Endothelial cell of umbilical vein (primary cell): ENCODE measurements at regions not wholly inside any gene's neighbourhood (a gene's known extent, or its start where the extent isn't known, plus 50 kb on each side); places are given as distances from the start of the nearest gene placed in this dataset.

ENCODE experiments used
- BruUV-seq: library from RNA; stranded (reverse); fragments of 400-500 nt; replicated peaks from 2 replicates; lab custom pipeline; 2021; lab: Mats Ljungman, UMichigan
- CTCF ChIA-PET: fragments of 300-600, 350-600 bp; sonication (Branson Sonifier 250); formaldehyde crosslinking; loops from one replicate; lab custom pipeline; 2021; ENCODE audit warnings: antibody characterized with exemption, inconsistent platforms; lab: Charles Lee
- POLR2A ChIA-PET: fragments of 300-600, 350-600 bp; sonication (Branson Sonifier 250); formaldehyde crosslinking; loops from one replicate; lab custom pipeline; 2021; ENCODE audit warnings: antibody characterized with exemption, inconsistent platforms; lab: Charles Lee
- DNase-seq: peaks from one replicate; pipeline ENCODE4 v3.0.0-alpha.2; 2011; ENCODE audit warnings: low read depth, low spot score
- FAIRE-seq: peaks from 2 replicates; lab custom pipeline; 2011; peaks lifted over from hg19 to GRCh38; lab: Jason Lieb, UNC
- H2AFZ ChIP-seq: 2 replicates; pipeline ENCODE4 v1.6.0; 2012; ENCODE audit warnings: low read depth, low read length, control low read depth, inconsistent platforms
- H3K27ac ChIP-seq: 2 replicates; pipeline ENCODE4 v1.5.1; 2011; ENCODE audit warnings: low read depth, mild to moderate bottlenecking, control low read depth, low read length, moderate library complexity; ENCODE audit not compliant: insufficient read depth
- H3K27me3 ChIP-seq, 2 experiments: 2 replicates each; pipeline versions ENCODE4 v1.6.0 to v1.6.1; 2011; ENCODE audit warnings: low read length in 2 of 2, mixed read lengths in 1 of 2; ENCODE audit not compliant: control insufficient read depth in 2 of 2, insufficient read depth in 2 of 2
- H3K36me3 ChIP-seq, 2 experiments: 2 replicates in 1 of 2; 3 replicates in 1 of 2; pipeline ENCODE4 v1.5.1; 2011; ENCODE audit warnings: low read length in 2 of 2, mild to moderate bottlenecking in 1 of 2, moderate library complexity in 1 of 2; ENCODE audit not compliant: control insufficient read depth in 2 of 2, insufficient read depth in 2 of 2; ENCODE audit errors: extremely low read depth in 1 of 2
- H3K4me1 ChIP-seq: 3 replicates; pipeline ENCODE4 v1.5.1; 2011; ENCODE audit warnings: mild to moderate bottlenecking, low read length; ENCODE audit not compliant: control insufficient read depth, insufficient read depth; ENCODE audit errors: extremely low read depth
- H3K4me2 ChIP-seq: 2 replicates; pipeline ENCODE4 v1.6.1; 2011; ENCODE audit warnings: low read length, control low read depth, mixed read lengths; ENCODE audit not compliant: insufficient read depth
- H3K4me3 ChIP-seq, 3 experiments: fragments of 200-600 bp in 1 of 3; sonication (generic), shearing (Covaris generic) in 1 of 3; replicated peaks in 1 of 3; 2 replicates each; pipeline ENCODE4 v1.5.1; 2011 to 2016; ENCODE audit warnings: control low read depth in 3 of 3, low read length in 3 of 3, mild to moderate bottlenecking in 2 of 3, inconsistent platforms in 1 of 3, low read depth in 1 of 3, moderate library complexity in 1 of 3; ENCODE audit not compliant: insufficient read depth in 1 of 3
- H3K79me2 ChIP-seq: 2 replicates; pipeline ENCODE4 v1.6.0; 2012; ENCODE audit warnings: low read length, inconsistent platforms; ENCODE audit not compliant: control insufficient read depth, insufficient read depth
- H3K9ac ChIP-seq: replicated peaks from 2 replicates; pipeline ENCODE3; 2011; ENCODE audit warnings: low read length, control low read depth; ENCODE audit not compliant: insufficient read depth; ENCODE audit errors: extremely low read depth
- H3K9me1 ChIP-seq: replicated peaks from 3 replicates; pipeline ENCODE4 v1.6.0; 2011; ENCODE audit warnings: mild to moderate bottlenecking, low read length; ENCODE audit not compliant: control insufficient read depth, insufficient read depth; ENCODE audit errors: extremely low read depth
- H3K9me3 ChIP-seq: replicated peaks from 2 replicates; pipeline ENCODE4 v1.5.1; 2012; ENCODE audit warnings: low read length, inconsistent platforms; ENCODE audit not compliant: control insufficient read depth, insufficient read depth
- H4K20me1 ChIP-seq: replicated peaks from 2 replicates; pipeline ENCODE3; 2011; ENCODE audit warnings: mild to moderate bottlenecking, low read length; ENCODE audit not compliant: control insufficient read depth, insufficient read depth; ENCODE audit errors: extremely low read depth
- CTCF ChIP-seq, 2 donors: IDR thresholded peaks; 1 replicate in 1 of 2; 2 replicates in 1 of 2; pipeline ENCODE4 v1.5.1; 2011; ENCODE audit warnings: low read length in 2 of 2, mild to moderate bottlenecking in 2 of 2, moderate library complexity in 2 of 2, control low read depth in 1 of 2, inconsistent platforms in 1 of 2, low read depth in 1 of 2; ENCODE audit not compliant: insufficient read depth in 1 of 2; ENCODE audit errors: extremely low read depth in 1 of 2
- EZH2 ChIP-seq: IDR thresholded peaks from 2 replicates; pipeline ENCODE4 v1.6.1; 2012; ENCODE audit warnings: borderline replicate concordance, low read depth, mild to moderate bottlenecking, moderate library complexity, low read length, inconsistent platforms; ENCODE audit not compliant: severe bottlenecking
- FOS ChIP-seq: IDR thresholded peaks from 2 replicates; pipeline ENCODE4 v1.6.1; 2011; ENCODE audit warnings: mild to moderate bottlenecking, low read length, moderate library complexity, borderline replicate concordance; ENCODE audit not compliant: insufficient read depth
- GATA2 ChIP-seq: IDR thresholded peaks from 2 replicates; pipeline ENCODE4 v1.7.0; 2011; ENCODE audit warnings: low read depth, mild to moderate bottlenecking, moderate library complexity, mixed read lengths, low read length; ENCODE audit not compliant: insufficient read length, insufficient read depth
- JUN ChIP-seq: IDR thresholded peaks from 2 replicates; pipeline ENCODE4 v1.6.1; 2011; ENCODE audit warnings: borderline replicate concordance, low read depth; ENCODE audit not compliant: insufficient read length, insufficient read depth
- MAX ChIP-seq: IDR thresholded peaks from 2 replicates; pipeline ENCODE4 v1.6.1; 2011; ENCODE audit not compliant: insufficient read depth, insufficient read length
- MYC ChIP-seq: IDR thresholded peaks from one replicate; pipeline ENCODE4 v1.6.1; 2011; ENCODE audit warnings: mild to moderate bottlenecking, low read depth, low read length
- POLR2A ChIP-seq: IDR thresholded peaks from 2 replicates; pipeline ENCODE4 v1.6.1; 2012; ENCODE audit warnings: low read depth, mild to moderate bottlenecking, control low read depth, low read length
- POLR2AphosphoS5 ChIP-seq: IDR thresholded peaks from 2 replicates; pipeline ENCODE4 v1.6.1; 2012; ENCODE audit warnings: low read depth, mild to moderate bottlenecking, control low read depth, low read length, moderate library complexity; ENCODE audit not compliant: insufficient read depth
- dilution Hi-C: fragments of 300-500 bp; cut with MboI; formaldehyde crosslinking; loops from one replicate; pipeline ENCODE4 v1.15.0; 2019; ENCODE audit warnings: low sequenced_read_pairs; ENCODE audit not compliant: extremely low pct_ligation_motif_present
- intact Hi-C: fragments of 100-400 bp; cut with micrococcal nuclease; formaldehyde crosslinking; loops from one replicate; pipeline ENCODE4 v1.10.0; 2022

- Histone ChIP-seq H3K27me3 (no peaks in the 10 kb centered on the region), H2AFZ (no peak overlapping the region), H3K4me3 (no peak overlapping the region), H3K79me2 (no peaks in the 10 kb centered on the region), H3K36me3 (no peaks in the 10 kb centered on the region), H3K4me2 (no peak overlapping the region), H3K9me3 (no peaks in the 10 kb centered on the region), H3K4me1 (peaks cover 20% of the 10 kb centered on the region), H3K27ac (no peak overlapping the region), H4K20me1 (no peaks in the 10 kb centered on the region), H3K9me1 (no peaks in the 10 kb centered on the region), H3K9ac (no peak overlapping the region)
- DNase-seq = no peak
- TF ChIP-seq POLR2AphosphoS5 (no peak), EZH2 (no peak), JUN (no peak)
- no peak for FAIRE-seq
- ChIA-PET POLR2A (no interaction called here), CTCF (interaction anchor here (2.5 kb wide), 1 partner anchor 59 kb away, joined by 6 read pairs; no protein-coding TSS in a partner anchor)
- intact Hi-C loops = no loop called here
- no TSS peak for BruUV-seq
- dilution Hi-C loops = no loop called here
Measured at GRCh38 chr10:120396228-120396627, 60.8 kb upstream of the PLPP4 start.

- no peaks in the 10 kb centered on the region for H3K9me1 ChIP-seq
- dilution Hi-C loops (no loop called here), intact Hi-C loops (no loop called here)
- no peaks in the 10 kb centered on the region for H3K9me3 ChIP-seq
- TF ChIP-seq FOS = no peak
- no peak for TF ChIP-seq POLR2A
- no peak for TF ChIP-seq JUN
- no peak for TF ChIP-seq EZH2
- no peak for TF ChIP-seq GATA2
- no peak for TF ChIP-seq POLR2AphosphoS5
- no peak for TF ChIP-seq MYC
- TF ChIP-seq MAX = no peak
- TF ChIP-seq CTCF (IDR thresholded peaks at IDR 0.05; ENCODE audit: extremely low read depth in 1 of 2, insufficient read depth in 1 of 2, low read depth in 1 of 2, low read length in 2 of 2) = no peak
- no peak overlapping the region for H3K4me2 ChIP-seq
- no peak overlapping the region for H3K27ac ChIP-seq
- POLR2A ChIA-PET = no interaction called here
- H3K27me3 ChIP-seq = no peaks in the 10 kb centered on the region
- H3K4me1 ChIP-seq = peaks cover 13% of the 10 kb centered on the region
- FAIRE-seq (no peak), DNase-seq (no peak)
- no peaks in the 10 kb centered on the region for H3K79me2 ChIP-seq
- H4K20me1 ChIP-seq = no peaks in the 10 kb centered on the region
- CTCF ChIA-PET = no interaction called here
- no peak overlapping the region for H2AFZ ChIP-seq
- no peaks in the 10 kb centered on the region for H3K36me3 ChIP-seq
- no peak overlapping the region for H3K4me3 ChIP-seq
- no peak overlapping the region for H3K9ac ChIP-seq
- BruUV-seq = no TSS peak
Measured at GRCh38 chr10:120398180-120398579, 58.8 kb upstream of the PLPP4 start.
